ENCODE measurements at regions not wholly inside any gene's neighbourhood (a gene's known extent, or its start where the extent isn't known, plus 50 kb on each side); places are given as distances from the start of the nearest gene placed in this dataset.
"Not testable (repeated sequence)": the region's sequence is repeated elsewhere in the genome, so short reads cannot be mapped to it uniquely, and the experiment has no call there.

DNA sequence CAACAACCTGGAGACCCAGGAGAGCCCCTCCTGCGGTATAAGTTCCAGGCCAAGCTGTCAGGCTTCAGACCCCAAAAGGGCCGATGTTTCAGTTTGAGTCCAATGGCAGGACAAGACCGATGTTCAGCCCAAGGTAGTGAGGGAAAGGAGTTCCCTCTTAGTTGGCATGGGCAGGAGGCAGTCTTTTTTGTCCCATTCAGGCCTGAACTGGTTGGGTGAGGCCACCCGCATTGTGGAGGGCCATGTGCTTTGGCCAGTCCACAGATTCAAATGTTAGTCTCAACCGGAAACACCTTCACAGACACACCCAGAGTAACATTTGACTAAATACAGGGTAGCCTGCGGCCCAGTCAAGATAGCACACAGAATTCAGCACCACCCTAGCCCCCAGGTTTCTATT, 89.6 kb upstream of the ANKRD10 start:
- no peak for DNase-seq

DNA sequence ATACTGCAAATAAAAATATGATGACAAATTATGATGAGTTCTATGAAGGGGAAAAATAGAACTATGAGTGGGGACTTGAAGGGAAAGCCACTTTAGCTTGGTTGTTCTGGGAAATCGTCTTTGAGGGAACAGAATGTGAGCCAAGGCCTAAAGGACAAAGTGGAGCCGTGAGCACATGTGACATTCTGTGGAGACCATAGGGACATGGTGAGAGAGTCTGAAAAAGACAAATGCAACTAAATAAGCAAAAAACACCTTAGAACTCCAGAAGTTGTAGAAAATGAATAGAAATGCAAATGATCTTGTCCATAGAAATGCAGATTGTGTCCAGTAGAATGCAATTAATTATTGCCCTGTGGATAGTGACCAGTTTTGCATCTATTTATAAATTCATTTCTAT, 86.8 kb upstream of the ANKRD10 start:
- DNase-seq, result no peak

DNA sequence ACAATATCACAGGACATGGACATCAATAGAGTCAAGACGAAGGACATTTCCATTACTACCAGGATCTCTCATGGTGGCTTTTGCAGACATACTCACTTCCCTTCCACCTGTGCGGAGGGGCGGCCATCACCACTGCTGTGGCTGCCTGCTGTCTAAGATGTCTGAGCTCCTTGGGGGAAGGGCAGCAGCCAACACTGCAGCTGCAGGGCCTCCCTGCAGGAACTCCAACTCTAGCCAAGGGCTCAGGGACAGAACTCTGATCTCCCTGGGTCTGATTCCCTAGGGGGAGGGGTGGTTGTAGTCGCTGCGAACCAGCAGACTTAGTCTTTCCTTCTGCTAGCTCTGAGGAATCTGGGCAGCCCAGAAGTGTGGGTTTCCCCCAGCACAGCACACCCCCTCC, 78.9 kb upstream of the ANKRD10 start:
- no peak for DNase-seq

DNA sequence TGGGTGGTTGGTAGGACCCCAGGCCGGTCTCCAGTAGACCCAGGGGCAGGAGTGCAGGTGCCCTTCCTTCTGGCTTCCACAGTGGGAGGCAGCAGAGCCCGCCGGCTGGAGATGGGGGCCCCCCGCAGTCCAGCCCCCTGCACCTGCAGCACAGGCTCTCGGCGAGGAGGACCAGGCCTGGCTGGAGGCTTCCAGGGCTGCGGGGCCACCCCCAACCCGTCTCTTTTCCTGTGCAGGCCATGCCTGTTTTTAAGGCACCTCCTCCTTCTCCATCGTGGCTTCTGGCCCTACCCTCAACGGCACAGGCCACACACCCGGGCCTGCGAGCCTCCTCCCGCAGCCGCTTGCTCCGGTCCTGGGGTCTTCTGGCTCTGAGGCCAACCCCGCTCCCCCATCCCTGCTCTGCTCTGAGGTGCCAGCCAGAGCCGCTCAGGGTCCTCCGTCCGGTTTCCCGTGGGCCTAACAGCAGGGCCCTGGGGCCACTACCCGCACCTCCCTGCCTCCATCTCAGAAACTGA, 77.2 kb upstream of the ANKRD10 start:
- no peak for DNase-seq

DNA sequence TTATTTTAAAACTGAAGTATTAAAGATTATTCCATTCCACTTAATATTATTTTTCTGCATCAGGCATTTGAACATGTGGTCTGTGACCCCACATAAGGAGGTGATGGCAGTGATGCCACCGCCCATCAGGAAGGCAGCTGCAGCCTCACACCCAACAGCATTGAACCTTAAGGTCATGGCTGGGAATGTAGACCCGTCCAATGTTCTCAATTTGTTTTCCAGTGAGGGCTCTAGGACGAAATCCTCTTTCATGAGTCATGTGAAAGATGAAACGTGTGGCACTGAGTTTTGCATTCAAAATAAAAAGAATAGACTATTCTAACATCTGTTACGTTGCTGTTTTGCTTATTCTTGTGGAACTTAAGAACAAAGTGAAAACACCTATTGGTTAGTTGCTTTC, 74.5 kb upstream of the ANKRD10 start:
- DNase-seq, result no peak

DNA sequence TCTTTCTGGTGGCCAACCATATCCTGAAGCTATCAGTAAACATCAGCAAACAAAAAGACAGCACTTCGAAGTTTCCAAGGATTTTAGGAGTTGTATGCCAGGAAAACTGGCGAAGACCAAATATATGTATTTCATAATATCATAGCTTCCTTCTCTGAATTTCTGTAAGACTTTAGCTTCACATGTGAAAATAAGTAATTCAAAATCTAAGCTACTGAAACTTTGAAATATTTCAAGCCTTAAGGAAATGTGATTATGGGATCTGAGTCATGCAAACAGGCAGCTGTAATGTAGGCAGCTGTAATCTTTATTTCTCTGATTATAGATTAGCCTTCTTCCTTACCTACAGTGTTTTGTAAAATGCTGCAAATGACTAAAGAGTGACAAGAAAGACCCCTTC, 70.7 kb upstream of the ANKRD10 start:
- DNase-seq, result no peak

DNA sequence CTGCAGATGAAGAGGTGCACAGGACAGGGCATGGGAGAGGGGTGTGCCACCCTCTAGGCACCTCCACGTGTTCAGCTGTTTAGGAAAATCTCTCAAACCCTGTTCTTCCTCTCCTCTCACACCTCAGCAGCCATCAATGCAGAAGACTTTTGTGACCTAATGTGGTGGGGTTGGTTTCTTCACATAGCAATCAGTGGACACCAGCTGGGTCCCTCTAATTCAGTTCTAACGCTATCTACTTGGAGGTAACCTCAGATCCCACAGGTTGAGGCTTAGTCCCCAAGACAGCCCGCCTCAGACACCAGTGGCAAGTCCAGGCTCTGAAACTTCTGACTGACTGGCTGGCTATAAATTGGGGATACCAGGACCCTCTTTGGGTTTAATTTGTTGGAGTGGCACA, 69.9 kb upstream of the ANKRD10 start:
- DNase-seq, result no peak

DNA sequence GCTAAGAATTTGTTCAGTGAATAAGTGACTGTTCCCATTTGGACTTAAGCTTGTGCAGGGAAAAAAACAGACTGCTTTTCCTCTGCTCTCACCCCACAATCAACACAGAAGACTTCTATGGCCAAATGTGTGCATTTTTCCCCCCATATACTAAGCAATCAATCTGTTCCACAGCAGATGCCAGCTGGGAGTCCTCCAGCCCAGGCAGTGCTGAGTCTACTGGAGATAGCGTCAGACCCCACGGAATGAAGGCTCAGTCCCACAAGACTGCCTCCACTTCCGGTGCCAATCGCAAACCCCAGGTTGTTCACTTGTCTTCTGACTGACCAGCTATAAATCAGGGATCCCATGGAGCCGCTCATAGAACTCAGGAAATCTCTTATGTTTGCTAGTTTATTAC, 69.5 kb upstream of the ANKRD10 start:
- no peak for DNase-seq

DNA sequence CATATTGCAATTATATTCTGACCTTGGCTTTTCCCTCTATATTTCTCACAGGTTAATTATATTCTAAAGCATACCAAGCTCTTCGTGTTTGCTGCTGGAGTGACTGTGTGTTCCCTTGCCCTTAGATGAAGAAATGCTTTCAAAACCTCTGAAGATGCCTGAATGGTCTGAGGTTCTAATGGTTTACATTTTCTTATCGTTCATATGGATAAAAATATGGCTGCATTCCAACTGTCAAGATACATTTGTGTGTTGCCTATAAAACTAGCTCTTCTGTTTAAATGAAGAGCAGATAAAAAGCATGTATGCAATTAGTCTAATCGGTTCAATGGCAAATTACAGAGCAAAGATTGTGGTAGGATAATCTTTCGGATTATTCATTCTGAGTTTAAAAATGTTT, 68.4 kb upstream of the ANKRD10 start:
- DNase-seq, result no peak

DNA sequence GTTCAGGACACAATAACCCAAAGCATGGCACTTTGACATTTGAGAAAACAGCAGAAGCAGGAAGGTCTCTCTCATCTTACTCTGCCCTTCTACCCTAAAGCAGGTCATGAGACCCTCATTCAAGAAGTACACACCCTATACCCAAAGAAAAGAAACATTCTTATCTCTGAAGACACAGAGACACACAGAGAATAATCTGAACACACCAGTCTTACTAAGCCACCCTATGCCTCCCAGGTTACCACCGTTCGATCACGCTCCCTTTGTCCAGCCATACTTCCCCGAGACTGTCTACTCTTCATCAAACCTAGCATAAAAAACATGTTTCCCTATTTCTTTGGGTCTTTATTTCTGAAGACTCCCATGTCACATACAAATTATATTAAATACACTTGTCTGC, 66.5 kb upstream of the ANKRD10 start:
- DNase-seq, result no peak

DNA sequence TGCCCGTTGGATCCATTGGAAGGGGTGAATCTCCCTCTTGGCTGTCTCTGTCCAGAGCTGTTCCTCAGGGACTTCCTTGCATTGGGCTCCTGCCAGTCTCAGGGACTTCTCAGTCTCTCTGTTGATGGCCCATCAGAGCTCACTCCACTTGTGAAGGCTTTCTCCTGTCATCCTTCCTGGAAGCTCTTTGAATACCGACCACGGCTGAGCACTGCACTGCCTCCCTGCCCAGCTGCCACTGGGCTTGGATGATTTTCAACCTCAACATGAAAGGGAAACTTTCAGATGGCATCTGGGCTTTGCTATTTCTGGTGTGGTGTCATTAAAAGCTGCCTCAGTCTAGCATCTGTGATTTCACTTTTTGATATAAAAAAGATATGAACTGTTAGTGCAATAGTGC, 66.1 kb upstream of the ANKRD10 start:
- DNase-seq, result no peak

DNA sequence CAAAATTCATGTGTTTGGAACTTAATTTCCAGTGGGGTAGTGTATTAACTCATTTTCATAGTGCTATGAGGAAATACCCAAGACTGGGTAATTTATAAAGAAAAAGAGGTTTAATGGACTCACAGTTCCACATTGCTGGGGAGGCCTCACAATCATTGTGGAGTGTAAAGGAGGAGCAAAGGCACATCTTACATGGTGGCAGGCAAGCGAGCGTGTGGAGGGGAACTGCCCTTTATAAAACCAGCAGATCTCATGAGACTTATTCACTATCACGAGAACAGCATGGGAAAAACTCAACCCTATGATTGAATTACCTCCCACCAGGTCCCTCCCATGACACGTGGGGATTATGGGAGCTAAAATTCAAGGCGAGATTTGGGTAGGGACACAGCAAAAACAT, 64.3 kb upstream of the ANKRD10 start:
- DNase-seq, result not testable (repeated sequence)

DNA sequence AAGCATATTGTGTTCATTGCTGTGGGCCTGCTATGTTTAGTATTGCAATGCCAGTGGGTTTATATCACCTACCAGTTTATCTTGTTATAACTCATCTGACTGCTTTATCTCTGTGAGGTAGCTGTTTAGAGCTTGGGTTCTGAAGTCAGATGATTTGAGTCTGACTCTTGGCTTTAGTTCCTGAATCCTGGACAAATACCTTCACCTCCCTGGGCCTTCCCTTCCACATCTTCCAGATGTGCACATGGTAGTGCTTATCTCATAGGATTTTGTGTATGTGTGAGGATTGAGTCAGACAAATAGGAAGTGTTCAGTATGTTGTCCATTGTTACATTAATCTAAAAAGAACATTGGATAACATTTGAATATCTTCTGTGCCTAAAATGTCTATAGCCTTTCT, 63.5 kb upstream of the ANKRD10 start:
- no peak for DNase-seq

DNA sequence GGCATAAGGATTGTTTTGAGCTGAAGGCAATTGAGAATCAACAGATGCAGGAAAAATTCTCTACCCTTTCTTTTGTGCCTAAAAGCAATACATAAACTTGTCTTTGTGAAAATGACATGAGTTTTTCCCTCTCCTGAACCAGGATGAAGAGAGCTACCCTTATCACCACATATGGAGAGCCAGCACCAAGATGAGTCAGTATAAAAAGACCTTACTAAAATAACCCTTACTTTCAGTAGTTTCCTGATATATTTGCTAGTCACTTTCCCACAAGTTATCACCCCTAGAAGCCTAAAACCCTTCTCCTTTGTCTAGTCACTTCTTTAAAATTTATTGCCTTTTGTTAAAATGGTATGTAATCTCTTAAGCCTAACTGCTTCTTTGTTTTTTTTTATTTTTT, 61.9 kb upstream of the ANKRD10 start:
- no peak for DNase-seq

DNA sequence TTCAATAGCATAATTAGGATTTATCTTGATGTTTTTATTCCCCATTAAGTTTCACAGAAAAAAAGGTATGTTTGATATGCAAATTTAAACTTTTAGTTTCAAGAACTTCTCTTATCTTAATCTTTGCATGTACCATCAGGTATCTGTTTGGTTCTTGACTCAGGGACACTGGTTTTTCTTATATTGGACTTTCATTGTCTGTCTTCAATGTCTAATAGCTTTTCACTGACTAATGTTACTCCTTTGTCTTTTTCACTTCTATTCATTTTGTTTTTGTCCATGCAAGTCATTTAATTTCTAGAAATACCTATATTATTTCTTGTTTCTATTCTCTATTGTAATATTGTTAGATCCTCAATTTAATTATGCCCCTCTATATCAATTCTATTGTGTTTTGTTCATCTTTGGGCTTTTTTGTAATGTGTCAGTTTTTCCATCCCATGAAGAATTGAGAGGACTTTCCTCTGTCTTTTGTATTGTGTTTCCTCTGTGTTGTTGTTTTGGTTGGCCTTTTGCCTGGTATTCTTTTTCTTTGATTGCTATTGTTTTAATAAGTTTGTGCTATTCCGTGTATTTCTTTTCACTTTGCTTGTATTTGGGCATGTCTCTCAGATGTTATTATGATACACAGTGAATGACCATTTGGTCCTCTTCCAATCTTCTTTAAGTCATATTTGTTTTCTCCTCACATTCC, 58.3 kb upstream of the ANKRD10 start:
- no peak for DNase-seq

DNA sequence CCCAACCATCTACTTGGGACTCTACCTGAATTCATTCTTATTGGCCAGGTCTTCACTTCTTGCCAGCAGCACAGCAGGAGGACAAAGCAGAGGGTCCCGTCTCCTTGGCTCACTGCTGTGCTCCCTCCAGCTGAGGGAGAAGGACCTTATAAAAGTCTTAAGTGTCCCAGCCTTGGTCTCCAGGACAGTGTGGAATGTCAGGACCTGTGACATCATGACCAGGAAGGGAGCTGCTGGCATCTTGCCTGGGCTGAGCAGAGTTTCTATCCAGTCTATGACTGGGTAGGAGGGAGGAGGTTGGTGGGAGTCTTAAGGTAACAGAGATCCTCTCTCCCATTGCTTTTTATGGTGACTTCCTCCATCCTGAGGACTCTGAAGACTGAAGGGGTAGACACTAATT, 56.6 kb upstream of the ANKRD10 start:
- DNase-seq, result no peak

DNA sequence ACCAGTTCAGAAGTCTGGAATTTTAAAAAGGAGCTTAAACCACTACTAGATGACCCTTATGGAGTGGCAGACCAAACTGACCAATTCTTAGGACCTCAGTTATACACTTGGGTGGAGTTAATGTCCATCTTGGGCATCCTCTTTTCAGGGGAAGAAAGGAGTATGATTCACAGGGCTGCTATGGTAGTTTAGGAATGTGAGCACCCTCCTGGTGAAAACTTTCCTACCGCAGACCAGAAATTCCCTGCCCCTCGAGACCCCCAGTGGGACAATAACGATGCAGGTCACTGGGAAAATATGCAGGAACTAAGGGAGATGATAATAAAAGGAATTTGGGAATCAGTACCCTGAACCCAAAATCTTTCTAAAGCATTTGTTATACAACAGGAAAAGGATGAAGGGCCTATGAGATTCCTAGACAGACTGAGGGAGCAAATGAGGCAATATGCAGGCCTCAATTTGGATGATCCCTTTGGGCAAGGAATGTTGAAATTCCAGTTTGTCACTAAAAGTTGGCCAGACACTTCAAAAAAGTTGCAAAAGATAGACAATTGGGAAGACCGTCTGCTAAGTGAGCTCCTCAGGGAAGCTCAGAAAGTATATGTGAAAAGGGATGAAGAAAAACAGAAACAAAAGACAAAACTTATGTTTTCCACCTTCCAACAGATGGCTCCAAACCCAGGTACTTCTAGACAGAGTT, 52.4 kb upstream of the ANKRD10 start:
- DNase-seq, result not testable (repeated sequence)

DNA sequence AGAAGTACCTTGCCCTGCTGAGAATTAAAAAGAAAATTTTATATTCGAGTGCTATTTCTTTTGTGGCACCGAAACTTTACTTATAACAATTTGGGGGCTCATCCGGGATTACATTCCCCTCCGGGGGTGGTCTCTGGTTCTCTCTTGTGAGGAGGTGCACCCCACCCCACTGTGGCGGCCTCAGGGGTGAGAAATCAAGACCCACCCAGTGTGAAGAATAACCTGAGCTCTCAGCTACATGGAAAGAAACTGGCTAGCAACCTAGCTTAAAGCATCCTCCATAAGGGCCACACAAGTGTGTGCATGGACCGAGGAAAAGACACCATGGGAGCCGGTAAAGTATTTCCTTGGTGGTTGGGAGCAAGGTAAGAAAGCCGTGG, 50.9 kb upstream of the ANKRD10 start:
- DNase-seq, result no peak

DNA sequence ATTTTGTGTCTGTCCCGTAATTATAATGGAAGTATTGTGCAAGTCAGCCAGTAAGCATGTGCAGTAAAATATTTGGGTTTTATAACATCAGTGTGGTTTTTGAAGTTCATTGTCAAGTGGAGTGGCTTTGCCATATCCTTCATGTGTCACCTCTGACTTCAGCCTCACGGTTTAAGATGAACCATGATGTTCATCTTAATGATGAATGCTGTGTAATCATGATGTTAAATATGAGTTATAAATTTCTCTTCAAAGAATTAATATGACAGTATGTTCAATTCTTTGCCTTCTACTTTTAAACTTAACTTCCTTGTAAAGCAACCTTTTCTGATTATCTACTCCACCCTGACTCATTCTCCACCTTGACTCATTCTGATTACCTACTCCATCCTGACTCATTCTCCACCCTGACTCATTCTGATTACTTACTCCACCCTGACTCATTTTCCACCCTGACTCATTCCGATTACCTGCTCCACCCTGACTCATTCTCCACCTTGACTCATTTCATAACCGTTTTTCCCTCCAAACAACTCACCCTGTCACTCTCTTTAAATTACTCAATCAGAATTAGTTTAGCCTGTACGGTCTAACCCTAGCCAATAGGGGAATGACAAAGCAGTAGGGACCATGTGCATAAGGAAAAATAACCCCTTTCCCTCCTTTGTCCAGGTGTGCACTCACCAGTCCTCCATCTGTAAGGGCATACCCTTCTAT, 50.3 kb upstream of the ANKRD10 start:
- no peak for DNase-seq

Data from activated effector memory CD4-positive, alpha-beta T cell treated with Interleukin-2 at 50 U/mL for 16 hours (primary cell).